ENCODE measurements at regions not wholly inside any gene's neighbourhood (a gene's known extent, or its start where the extent isn't known, plus 50 kb on each side); places are given as distances from the start of the nearest gene placed in this dataset.
A peak's percentile ranks its signal among the peaks of the same experiment; 100 is the strongest.

DNA sequence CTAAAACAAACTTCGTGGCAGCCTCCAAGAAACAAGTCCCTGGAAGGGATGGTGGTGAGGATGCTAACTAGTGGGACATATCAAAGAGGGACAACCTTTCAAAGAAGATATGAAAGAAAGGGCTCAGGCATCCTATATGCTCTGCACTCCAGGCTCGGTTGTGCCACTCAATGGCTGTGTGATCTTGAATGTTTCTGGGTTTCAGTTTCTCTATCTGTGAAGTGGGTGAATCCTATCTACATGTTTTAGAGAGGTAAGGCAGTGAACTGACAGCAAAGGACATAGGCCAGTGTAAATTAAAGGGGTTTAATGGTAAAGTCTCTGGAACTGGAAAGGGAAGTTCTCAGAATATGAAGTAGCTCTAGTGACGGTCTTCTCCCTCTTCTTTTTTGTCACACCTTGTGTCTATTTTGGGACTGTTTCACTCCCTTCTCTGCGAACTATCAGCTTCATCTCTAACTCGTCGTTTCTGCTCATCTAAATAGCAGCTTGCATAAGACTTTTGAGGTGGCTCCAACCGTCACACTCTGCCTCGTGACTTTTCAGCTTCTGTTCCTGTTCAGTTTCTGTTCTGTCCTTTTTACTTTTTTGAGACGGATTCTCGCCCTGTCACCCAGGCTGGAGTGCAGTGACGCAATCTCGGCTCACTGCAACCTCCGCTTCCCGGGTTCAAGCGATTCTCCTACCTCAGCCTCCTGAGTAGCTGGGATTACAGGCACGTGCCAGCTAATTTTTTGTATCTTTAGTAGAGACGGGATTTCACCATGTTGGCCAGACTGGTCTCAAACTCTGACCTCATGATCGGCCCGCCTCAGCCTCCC is 273.6 kb downstream of the SUDS3 start:
- H4K20me1 ChIP-seq, result no peaks in the 10 kb centered on the region
- no peak overlapping the region for H3K9ac ChIP-seq
- H3K27me3 ChIP-seq, result no peaks in the 10 kb centered on the region
- H3K4me3 ChIP-seq, result no peak overlapping the region
- no peaks in the 10 kb centered on the region for H3K4me1 ChIP-seq
- TF ChIP-seq Cebpa-rat (IDR thresholded peaks at IDR 0.05), result no peak
- no peak overlapping the region for H3K27ac ChIP-seq
- no peaks in the 10 kb centered on the region for H3K36me3 ChIP-seq
- H3K4me2 ChIP-seq, result no peak overlapping the region
- no peaks in the 10 kb centered on the region for H3K9me3 ChIP-seq (replicated peaks in 1 of 11)

GRCh38 chr12:118650586-118650960 is 274.2 kb downstream of the SUDS3 start:
- Histone ChIP-seq H3K4me1 (no peaks in the 10 kb centered on the region), H3K9me3 (replicated peaks in 1 of 11) (no peaks in the 10 kb centered on the region), H3K4me3 (no peak overlapping the region), H3K36me3 (no peaks in the 10 kb centered on the region), H3K27ac (no peak overlapping the region), H4K20me1 (no peaks in the 10 kb centered on the region), H3K9ac (no peak overlapping the region), H3K27me3 (no peaks in the 10 kb centered on the region), H3K4me2 (no peak overlapping the region)
- TF ChIP-seq Cebpa-rat (IDR thresholded peaks at IDR 0.05), result no peak

DNA sequence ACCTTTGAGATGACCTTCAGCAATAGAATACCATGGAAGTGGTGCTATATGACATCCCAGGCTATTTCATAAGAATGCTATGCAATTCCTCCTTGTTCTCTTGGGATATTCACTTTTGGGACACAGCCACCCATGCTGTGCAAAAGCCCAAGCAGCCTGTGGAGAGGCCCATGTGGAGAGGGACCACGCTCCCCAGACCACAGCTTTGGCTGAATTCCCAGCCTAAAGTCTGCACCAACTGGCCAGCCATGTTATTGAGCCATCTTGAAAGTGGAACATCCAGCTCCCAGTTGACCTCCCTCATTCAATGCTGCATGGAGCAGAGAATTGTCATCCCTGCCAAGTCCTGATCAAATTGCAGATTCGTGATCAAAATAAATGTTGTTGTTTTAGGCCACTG is 275.1 kb downstream of the SUDS3 start:
- no peaks in the 10 kb centered on the region for H4K20me1 ChIP-seq
- H3K27me3 ChIP-seq, result no peaks in the 10 kb centered on the region
- no peaks in the 10 kb centered on the region for H3K4me1 ChIP-seq
- H3K36me3 ChIP-seq, result no peaks in the 10 kb centered on the region
- H3K9ac ChIP-seq, result no peak overlapping the region
- TF ChIP-seq Cebpa-rat (IDR thresholded peaks at IDR 0.05), result no peak
- no peak overlapping the region for H3K4me2 ChIP-seq
- no peak overlapping the region for H3K27ac ChIP-seq
- no peaks in the 10 kb centered on the region for H3K9me3 ChIP-seq (replicated peaks in 1 of 11)
- no peak overlapping the region for H3K4me3 ChIP-seq

GRCh38 chr12:118655588-118655987 is 279.2 kb downstream of the SUDS3 start:
- no peak overlapping the region for H3K27ac ChIP-seq
- no peak overlapping the region for H3K4me3 ChIP-seq
- H3K4me1 ChIP-seq, result no peaks in the 10 kb centered on the region
- TF ChIP-seq Cebpa-rat (IDR thresholded peaks at IDR 0.05), result no peak
- no peaks in the 10 kb centered on the region for H4K20me1 ChIP-seq
- H3K36me3 ChIP-seq, result no peaks in the 10 kb centered on the region
- no peaks in the 10 kb centered on the region for H3K9me3 ChIP-seq (replicated peaks in 1 of 11)
- no peak overlapping the region for H3K9ac ChIP-seq
- no peaks in the 10 kb centered on the region for H3K27me3 ChIP-seq
- no peak overlapping the region for H3K4me2 ChIP-seq

- peaks cover 0 to 11% (median 5%) of the 10 kb centered on the region in 11 experiments; a peak in 6 of 22 replicates for H3K9me3 ChIP-seq (replicated peaks in 1 of 11)
- H3K27me3 ChIP-seq, result no peaks in the 10 kb centered on the region
Measured at GRCh38 chr12:118680356-118680963, 300.9 kb upstream of the SRRM4 start.

DNA sequence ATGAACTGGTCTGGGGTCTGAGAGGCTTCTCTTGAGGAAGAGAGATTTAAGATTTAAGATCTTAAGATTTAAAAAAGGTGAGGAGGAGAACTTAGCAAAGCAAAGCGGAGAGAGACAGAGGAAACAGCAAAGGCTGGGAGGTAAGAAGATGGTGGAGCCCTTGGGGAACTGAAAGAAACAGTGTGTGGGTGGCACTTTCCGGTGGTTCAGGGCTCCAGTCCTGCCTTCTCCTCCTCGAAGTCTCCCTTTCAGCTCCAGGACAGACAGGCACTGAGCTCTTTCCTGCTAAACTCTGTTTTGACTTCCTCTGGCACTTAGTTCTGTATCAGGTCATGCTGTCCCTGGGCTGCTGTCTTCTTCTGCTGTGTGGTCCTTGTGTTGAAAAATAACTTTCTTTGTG is 298.7 kb upstream of the SRRM4 start:
- Histone ChIP-seq H3K9me3 (replicated peaks in 1 of 11) (peaks cover 0 to 11% (median 5%) of the 10 kb centered on the region in 11 experiments; a peak in 6 of 22 replicates), H3K4me2 (peak overlapping the region in 4 of 11 experiments; percentile 1 to 60 (median 24); a peak in 6 of 22 replicates), H3K4me3 (no peak overlapping the region), H3K9ac (no peak overlapping the region), H3K36me3 (no peaks in the 10 kb centered on the region), H3K27ac (no peak overlapping the region), H3K27me3 (no peaks in the 10 kb centered on the region), H4K20me1 (no peaks in the 10 kb centered on the region), H3K4me1 (peaks cover 0 to 36% (median 2%) of the 10 kb centered on the region in 10 experiments; a peak in 7 of 20 replicates)
- no peak for TF ChIP-seq Cebpa-rat (IDR thresholded peaks at IDR 0.05)

More at GRCh38 chr12:118680356-118680963, 300.9 kb upstream of the SRRM4 start:
- no peaks in the 10 kb centered on the region for H4K20me1 ChIP-seq
- H3K4me2 ChIP-seq, result peak overlapping the region in 2 of 11 experiments; percentile 42 to 53; a peak in 6 of 22 replicates
- no peak overlapping the region for H3K27ac ChIP-seq
- TF ChIP-seq Cebpa-rat (IDR thresholded peaks at IDR 0.05), result no peak
- no peaks in the 10 kb centered on the region for H3K36me3 ChIP-seq
- no peak overlapping the region for H3K9ac ChIP-seq
- H3K4me3 ChIP-seq, result no peak overlapping the region
- peaks cover 0 to 36% (median 2%) of the 10 kb centered on the region in 10 experiments; a peak in 7 of 20 replicates for H3K4me1 ChIP-seq

GRCh38 chr12:118685983-118686607 is 295.2 kb upstream of the SRRM4 start:
- no peaks in the 10 kb centered on the region for H3K27me3 ChIP-seq
- H3K27ac ChIP-seq, result no peak overlapping the region
- H3K9me3 ChIP-seq (replicated peaks in 1 of 11), result peaks cover 0 to 11% (median 5%) of the 10 kb centered on the region in 11 experiments; a peak in 6 of 22 replicates
- H3K9ac ChIP-seq, result no peak overlapping the region
- TF ChIP-seq Cebpa-rat (IDR thresholded peaks at IDR 0.05), result no peak
- no peak overlapping the region for H3K4me3 ChIP-seq
- H3K36me3 ChIP-seq, result no peaks in the 10 kb centered on the region
- peaks cover 10 to 28% (median 16%) of the 10 kb centered on the region in 10 experiments; a peak in 18 of 20 replicates for H3K4me1 ChIP-seq
- H3K4me2 ChIP-seq, result no peak overlapping the region; a peak in 1 of 22 replicates
- no peaks in the 10 kb centered on the region for H4K20me1 ChIP-seq

DNA sequence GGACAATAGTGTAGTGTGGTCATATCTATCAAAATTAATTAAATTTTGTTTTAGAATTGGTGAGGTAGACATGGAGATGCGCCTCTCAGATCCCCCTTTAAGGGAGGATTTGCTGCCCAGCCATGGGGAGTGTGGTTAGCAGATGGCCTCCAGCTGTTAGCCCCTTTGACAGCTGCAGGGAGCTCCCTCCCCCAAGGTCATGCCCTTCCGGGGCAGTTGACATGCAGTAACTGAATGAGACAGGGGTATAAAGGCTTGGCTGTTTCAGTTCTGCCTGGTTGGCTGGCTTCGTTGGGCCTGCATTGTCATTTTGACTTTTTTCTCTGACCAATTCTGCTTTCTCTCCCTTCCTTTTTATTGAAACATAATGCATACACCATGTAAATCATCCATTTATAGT is 291.5 kb upstream of the SRRM4 start:
- peaks cover 0 to 7% (median 3%) of the 10 kb centered on the region in 11 experiments; a peak in 5 of 22 replicates for H3K9me3 ChIP-seq (replicated peaks in 1 of 11)
- no peaks in the 10 kb centered on the region for H3K36me3 ChIP-seq
- H3K4me1 ChIP-seq, result peaks cover 0 to 19% (median 12%) of the 10 kb centered on the region in 10 experiments; a peak in 15 of 20 replicates
- H4K20me1 ChIP-seq, result no peaks in the 10 kb centered on the region
- H3K27ac ChIP-seq, result no peak overlapping the region
- peak overlapping the region in 8 of 11 experiments; percentile 11 to 53 (median 36); a peak in 12 of 22 replicates for H3K4me2 ChIP-seq
- no peak overlapping the region for H3K9ac ChIP-seq
- no peak for TF ChIP-seq Cebpa-rat (IDR thresholded peaks at IDR 0.05)
- H3K27me3 ChIP-seq, result no peaks in the 10 kb centered on the region
- no peak overlapping the region for H3K4me3 ChIP-seq

DNA sequence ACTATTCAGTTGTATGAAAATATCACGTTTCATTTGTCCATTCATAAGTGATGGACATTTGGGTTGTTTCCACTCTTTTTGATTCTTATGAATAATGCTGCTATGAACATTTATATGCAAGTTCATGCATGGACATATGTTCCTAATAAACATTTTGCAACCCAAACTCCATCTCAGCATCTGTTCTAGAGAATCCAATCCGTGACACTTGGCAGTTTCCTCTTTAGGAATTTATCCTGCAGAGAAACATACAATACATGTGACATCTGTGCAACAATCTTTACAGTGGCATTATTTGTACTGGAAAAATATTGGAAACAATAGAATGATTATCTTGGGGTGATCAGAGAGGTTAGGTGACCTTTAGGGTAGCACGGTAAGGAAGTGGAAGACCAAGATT is 290.8 kb upstream of the SRRM4 start:
- H3K4me3 ChIP-seq, result no peak overlapping the region
- H3K4me2 ChIP-seq, result peak overlapping the region in 3 of 11 experiments; percentile 35 to 51 (median 51); a peak in 5 of 22 replicates
- no peak overlapping the region for H3K9ac ChIP-seq
- H3K4me1 ChIP-seq, result peaks cover 0 to 19% (median 12%) of the 10 kb centered on the region in 10 experiments; a peak in 15 of 20 replicates
- H3K36me3 ChIP-seq, result no peaks in the 10 kb centered on the region
- no peaks in the 10 kb centered on the region for H3K9me3 ChIP-seq (replicated peaks in 1 of 11)
- H3K27me3 ChIP-seq, result no peaks in the 10 kb centered on the region
- no peak for TF ChIP-seq Cebpa-rat (IDR thresholded peaks at IDR 0.05)
- H4K20me1 ChIP-seq, result no peaks in the 10 kb centered on the region
- H3K27ac ChIP-seq, result no peak overlapping the region
